ENCODE measurements at regions not wholly inside any gene's neighbourhood (a gene's known extent, or its start where the extent isn't known, plus 50 kb on each side); places are given as distances from the start of the nearest gene placed in this dataset.

DNA sequence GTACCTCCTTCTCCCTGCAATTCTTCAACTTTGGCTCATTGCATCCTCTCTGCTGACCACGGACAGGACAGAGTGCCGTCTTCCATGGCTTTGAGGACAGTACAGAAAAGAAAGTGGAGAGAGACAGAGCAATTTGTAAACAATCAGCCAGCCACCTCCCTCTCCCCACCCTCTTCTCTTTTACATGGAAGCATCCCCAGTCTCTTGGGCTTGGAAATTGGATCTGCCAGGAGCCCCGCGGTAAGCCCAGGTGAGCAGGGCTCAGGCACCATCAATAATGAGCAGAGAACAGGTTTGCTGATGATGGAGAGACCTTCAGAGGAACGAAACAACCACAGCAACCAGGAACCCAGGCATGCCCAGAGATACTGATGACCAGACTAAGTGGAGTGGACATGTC, 194.9 kb upstream of the TNRC6C start:
- TF ChIP-seq POLR2A (IDR thresholded peaks at IDR 0.05) = no peak
- TF ChIP-seq, protein P1, sequence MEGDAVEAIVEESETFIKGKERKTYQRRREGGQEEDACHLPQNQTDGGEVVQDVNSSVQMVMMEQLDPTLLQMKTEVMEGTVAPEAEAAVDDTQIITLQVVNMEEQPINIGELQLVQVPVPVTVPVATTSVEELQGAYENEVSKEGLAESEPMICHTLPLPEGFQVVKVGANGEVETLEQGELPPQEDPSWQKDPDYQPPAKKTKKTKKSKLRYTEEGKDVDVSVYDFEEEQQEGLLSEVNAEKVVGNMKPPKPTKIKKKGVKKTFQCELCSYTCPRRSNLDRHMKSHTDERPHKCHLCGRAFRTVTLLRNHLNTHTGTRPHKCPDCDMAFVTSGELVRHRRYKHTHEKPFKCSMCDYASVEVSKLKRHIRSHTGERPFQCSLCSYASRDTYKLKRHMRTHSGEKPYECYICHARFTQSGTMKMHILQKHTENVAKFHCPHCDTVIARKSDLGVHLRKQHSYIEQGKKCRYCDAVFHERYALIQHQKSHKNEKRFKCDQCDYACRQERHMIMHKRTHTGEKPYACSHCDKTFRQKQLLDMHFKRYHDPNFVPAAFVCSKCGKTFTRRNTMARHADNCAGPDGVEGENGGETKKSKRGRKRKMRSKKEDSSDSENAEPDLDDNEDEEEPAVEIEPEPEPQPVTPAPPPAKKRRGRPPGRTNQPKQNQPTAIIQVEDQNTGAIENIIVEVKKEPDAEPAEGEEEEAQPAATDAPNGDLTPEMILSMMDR (IDR thresholded peaks at IDR 0.05) = no peak
- intact Hi-C loops (cut with DNase I) = loop anchor here in 1 of 10 donors (10.0 kb wide), 1 partner anchor 59 kb away; no protein-coding TSS in a partner anchor
- DNase-seq = no peak
- no peaks in the 10 kb centered on the region for H3K4me1 ChIP-seq
- H3K27me3 ChIP-seq = no peaks in the 10 kb centered on the region
- H3K36me3 ChIP-seq = no peaks in the 10 kb centered on the region
- no peaks in the 10 kb centered on the region for H3K9me3 ChIP-seq
- no peak for ATAC-seq
- H3K4me3 ChIP-seq = no peak overlapping the region
- WGBS, 4 donors = 63 to 83% (median 72%) methylated on average over 5 of the region's 5 CpGs
- no peak overlapping the region for H3K27ac ChIP-seq

DNA sequence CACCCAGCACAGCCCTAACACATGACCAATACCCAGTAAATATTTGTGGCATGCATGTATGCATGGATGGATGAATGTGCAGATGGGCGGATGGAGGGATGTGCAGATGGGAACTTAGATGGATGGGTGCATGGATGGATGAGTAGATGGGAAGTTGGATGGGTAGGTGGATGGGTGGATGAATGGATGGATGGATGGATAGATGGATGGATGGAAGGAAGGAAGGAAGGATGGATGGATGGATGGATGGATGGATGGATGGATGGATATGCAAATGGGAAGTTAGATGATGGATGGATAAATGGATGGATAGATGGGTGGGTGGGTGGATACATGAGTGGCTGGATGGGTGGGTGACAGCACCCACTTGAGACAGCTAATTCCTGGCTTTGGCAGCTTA, 193.2 kb upstream of the TNRC6C start:
- Histone ChIP-seq H3K27ac (no peak overlapping the region), H3K36me3 (no peaks in the 10 kb centered on the region), H3K4me3 (no peak overlapping the region), H3K4me1 (no peaks in the 10 kb centered on the region), H3K9me3 (no peaks in the 10 kb centered on the region), H3K27me3 (no peaks in the 10 kb centered on the region)
- TF ChIP-seq POLR2A (IDR thresholded peaks at IDR 0.05) = no peak
- TF ChIP-seq, protein P1 (IDR thresholded peaks at IDR 0.05) = no peak
- WGBS, 4 donors = 97 to 100% (median 100%) methylated on average over 1 of the region's 1 CpG
- intact Hi-C loops (cut with DNase I) = loop anchor here in 1 of 10 donors (10.0 kb wide), 1 partner anchor 60 kb away; no protein-coding TSS in a partner anchor
- ATAC-seq (no peak), DNase-seq (no peak)

DNA sequence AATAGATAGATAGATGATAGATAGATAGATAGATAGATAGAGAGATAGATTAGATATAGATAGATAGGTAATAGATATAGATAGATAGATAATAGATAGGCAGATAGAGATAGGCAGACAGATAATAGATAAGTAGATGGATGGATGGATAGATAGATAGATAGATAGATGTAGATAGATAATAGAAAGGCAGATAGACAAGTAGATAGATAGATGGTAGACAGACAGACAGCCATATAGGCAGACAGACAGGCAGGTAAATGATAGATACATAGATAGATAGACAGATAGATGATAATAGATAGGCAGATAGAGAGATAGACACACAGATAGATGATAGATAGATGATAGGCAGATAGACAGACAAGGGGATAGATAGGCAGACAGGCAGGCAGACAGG, 191.4 kb upstream of the TNRC6C start:
- DNase-seq (no peak), ATAC-seq (no peak)
- H3K27me3 ChIP-seq = no peaks in the 10 kb centered on the region
- H3K27ac ChIP-seq = no peak overlapping the region
- peaks cover 0 to 3% (median 0%) of the 10 kb centered on the region in 12 donors for H3K4me1 ChIP-seq
- no peak overlapping the region for H3K4me3 ChIP-seq
- no peaks in the 10 kb centered on the region for H3K36me3 ChIP-seq
- no peak for TF ChIP-seq POLR2A (IDR thresholded peaks at IDR 0.05)
- TF ChIP-seq, protein P1 (IDR thresholded peaks at IDR 0.05) = no peak
- intact Hi-C loops (cut with DNase I) = loop anchor here in 1 of 10 donors (10.0 kb wide), 1 partner anchor 62 kb away; no protein-coding TSS in a partner anchor
- no peaks in the 10 kb centered on the region for H3K9me3 ChIP-seq

DNA sequence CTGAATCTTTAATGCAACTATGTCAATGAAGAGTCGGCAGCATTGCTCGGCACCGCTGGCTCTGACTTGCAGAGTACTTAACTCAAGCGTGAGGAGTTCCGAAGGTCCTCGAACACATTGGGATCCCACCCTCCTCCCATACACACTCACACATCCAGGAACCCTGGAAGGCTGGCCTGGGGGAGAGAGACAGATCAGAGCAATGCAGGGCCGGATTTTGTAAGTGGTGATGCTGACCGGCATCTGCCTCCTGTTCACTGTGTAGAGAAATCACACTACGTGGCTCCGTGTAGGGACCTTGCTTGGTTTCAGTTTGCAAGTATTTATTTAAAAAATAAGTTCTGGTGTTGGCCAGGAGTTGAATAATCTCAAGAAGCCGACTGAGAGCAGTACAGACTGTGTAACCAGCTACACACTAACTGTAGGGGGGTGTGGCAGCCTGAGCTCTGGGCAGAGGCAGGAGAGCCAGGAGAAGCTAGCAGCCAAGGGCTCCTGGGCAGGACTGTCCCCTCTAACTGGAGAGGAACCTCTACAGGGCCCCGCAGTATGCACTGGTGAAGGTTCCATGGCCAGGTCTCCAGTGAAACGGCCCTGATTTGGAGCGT, 190.2 kb upstream of the TNRC6C start:
- TF ChIP-seq, protein P1 (IDR thresholded peaks at IDR 0.05) = no peak
- no peak for TF ChIP-seq POLR2A (IDR thresholded peaks at IDR 0.05)
- ATAC-seq (no peak), DNase-seq (no peak)
- Histone ChIP-seq H3K27ac (no peak overlapping the region), H3K9me3 (no peaks in the 10 kb centered on the region), H3K4me3 (no peak overlapping the region), H3K36me3 (no peaks in the 10 kb centered on the region), H3K4me1 (peaks cover 0 to 14% (median 8%) of the 10 kb centered on the region in 12 donors), H3K27me3 (no peaks in the 10 kb centered on the region)
- intact Hi-C loops (cut with DNase I) = loop anchor here in 1 of 10 donors (10.0 kb wide), 1 partner anchor 64 kb away; no protein-coding TSS in a partner anchor
- WGBS, 4 donors = 80 to 89% (median 83%) methylated on average over 14 of the region's 14 CpGs
